A549 (cell line): ENCODE measurements at regions not wholly inside any gene's neighbourhood (a gene's known extent, or its start where the extent isn't known, plus 50 kb on each side); places are given as distances from the start of the nearest gene placed in this dataset.

Source experiments
- ATAC-seq, 2 experiments: fragments of 200-7000 bp in 1 of 2; fragments of >200 bp in 1 of 2; cut with Nextera tagmentation in 1 of 2; cut with Tn5 transposase in 1 of 2; 3 replicates each; pipeline versions ENCODE4 v1.8.0 to v1.9.1; 2018 to 2020; ENCODE audit warnings: mild to moderate bottlenecking in 1 of 2, moderate library complexity in 1 of 2
- CTCF ChIA-PET: fragments of 300-600 bp; sonication (Branson Sonifier 250); formaldehyde crosslinking; extraction: SDS; loops from one replicate; lab custom pipeline; 2021; ENCODE audit warnings: antibody characterized with exemption, inconsistent platforms; lab: Yijun Ruan, JAX
- POLR2A ChIA-PET: fragments of 350-600 bp; formaldehyde crosslinking; extraction: SDS; loops from one replicate; lab custom pipeline; 2021; ENCODE audit warnings: antibody characterized with exemption, inconsistent platforms; lab: Yijun Ruan, JAX
- DNase-seq, 2 experiments: peaks; one replicate each; pipeline versions ENCODE4 v3.0.0 to v3.0.0-alpha.2; 2011 to 2016; ENCODE audit warnings: low read depth in 1 of 2, low spot score in 1 of 2
- FAIRE-seq: peaks from 2 replicates; lab custom pipeline; 2011; peaks lifted over from hg19 to GRCh38; lab: Jason Lieb, UNC
- H3K27ac ChIP-seq, 2 experiments: fragments of >200 bp; sonication (Bioruptor Twin); formaldehyde crosslinking; 3 replicates each; pipeline ENCODE4 v1.5.1; 2016 to 2017
- H3K4me1 ChIP-seq: fragments of >200 bp; sonication (Bioruptor Twin); formaldehyde crosslinking; 3 replicates; pipeline ENCODE4 v1.6.1; 2016
- H3K4me2 ChIP-seq: fragments of >200 bp; sonication (Bioruptor Twin); formaldehyde crosslinking; 3 replicates; pipeline ENCODE4 v1.6.1; 2016
- H3K4me3 ChIP-seq: fragments of >200 bp; sonication (Bioruptor Twin); formaldehyde crosslinking; 3 replicates; pipeline ENCODE4 v1.5.1; 2016
- H3K9me3 ChIP-seq: fragments of >200 bp; sonication (Bioruptor Twin); formaldehyde crosslinking; 3 replicates; pipeline ENCODE4 v1.6.1; 2016
- CHD4 ChIP-seq: fragments of 200-600 bp; sonication (generic); IDR thresholded peaks from 2 replicates; pipeline ENCODE4 v1.6.1; 2016; ENCODE audit warnings: antibody characterized with exemption, mild to moderate bottlenecking, borderline replicate concordance
- EHF ChIP-seq: fragments of 250-450 bp; sonication (Bioruptor Pico); IDR thresholded peaks from 2 replicates; pipeline ENCODE4 v1.5.0; 2020; ENCODE audit warnings: mild to moderate bottlenecking
- EP300 ChIP-seq, 2 experiments: fragments of >200 bp; sonication (Bioruptor Twin); formaldehyde crosslinking; IDR thresholded peaks; 2 replicates in 1 of 2; 3 replicates in 1 of 2; pipeline ENCODE4 v1.6.1; 2016 to 2017
- ESRRA ChIP-seq: fragments of 150-350 bp; IDR thresholded peaks from 2 replicates; pipeline ENCODE4 v1.6.1; 2014; ENCODE audit warnings: mild to moderate bottlenecking, low read length, borderline replicate concordance
- FOSB ChIP-seq: fragments of 250-450 bp; sonication (Bioruptor Pico); IDR thresholded peaks from 2 replicates; pipeline ENCODE4 v1.5.0; 2020; ENCODE audit warnings: mild to moderate bottlenecking, moderate library complexity
- FOXS1 ChIP-seq: fragments of 250-450 bp; sonication (Bioruptor Pico); IDR thresholded peaks from 2 replicates; pipeline ENCODE4 v1.5.0; 2020; ENCODE audit warnings: mild to moderate bottlenecking, moderate library complexity
- HDAC2 ChIP-seq: fragments of 200-600 bp; sonication (generic); IDR thresholded peaks from 2 replicates; pipeline ENCODE4 v1.6.1; 2016
- HOXB5 ChIP-seq: fragments of 250-450 bp; sonication (Bioruptor Pico); IDR thresholded peaks from 2 replicates; pipeline ENCODE4 v1.5.0; 2020; ENCODE audit warnings: mild to moderate bottlenecking, moderate library complexity
- JUN ChIP-seq, 2 experiments: fragments of >200 bp; sonication (Bioruptor Twin); formaldehyde crosslinking; IDR thresholded peaks; 2 replicates in 1 of 2; 3 replicates in 1 of 2; pipeline ENCODE4 v1.6.1; 2016 to 2017
- KDM5A ChIP-seq: fragments of 200-600 bp; sonication (generic); IDR thresholded peaks from 2 replicates; pipeline ENCODE4 v1.6.1; 2016; ENCODE audit warnings: antibody characterized with exemption, mild to moderate bottlenecking
- MAFK ChIP-seq: fragments of 450-650 bp; IDR thresholded peaks from 2 replicates; pipeline ENCODE4 v1.6.1; 2014; ENCODE audit not compliant: partially characterized antibody
- MAZ ChIP-seq: fragments of 150-350 bp; IDR thresholded peaks from 2 replicates; pipeline ENCODE4 v1.6.1; 2014; ENCODE audit warnings: antibody characterized with exemption, low read depth, low read length, borderline replicate concordance
- MYC ChIP-seq: IDR thresholded peaks from 2 replicates; pipeline ENCODE4 v1.6.1; 2012; ENCODE audit warnings: mild to moderate bottlenecking, inconsistent platforms, low read length, improper control_type of control experiment, borderline replicate concordance
- NFE2L2 ChIP-seq: fragments of 150-350 bp; conservative IDR thresholded peaks from 2 replicates; pipeline ENCODE4 v1.6.1; 2014; ENCODE audit warnings: low read length
- PHF8 ChIP-seq: fragments of 200-600 bp; sonication (generic); IDR thresholded peaks from 2 replicates; pipeline ENCODE4 v1.6.1; 2016; ENCODE audit warnings: low read depth, mild to moderate bottlenecking, antibody characterized with exemption, moderate library complexity, borderline replicate concordance
- POLR2AphosphoS2 ChIP-seq: conservative IDR thresholded peaks from 2 replicates; pipeline ENCODE4 v1.6.1; 2012; ENCODE audit warnings: low read length, improper control_type of control experiment, inconsistent platforms
- RAD21 ChIP-seq, 2 experiments: fragments of >200 bp in 1 of 2; sonication (Bioruptor Twin) in 1 of 2; formaldehyde crosslinking in 1 of 2; IDR thresholded peaks in 1 of 2; conservative IDR thresholded peaks in 1 of 2; 2 replicates in 1 of 2; 3 replicates in 1 of 2; pipeline ENCODE4 v1.6.1; 2012 to 2018; ENCODE audit warnings: inconsistent platforms in 1 of 2
- RARB ChIP-seq: fragments of 250-450 bp; sonication (Bioruptor Pico); IDR thresholded peaks from 2 replicates; pipeline ENCODE4 v1.8.0; 2021; ENCODE audit warnings: mild to moderate bottlenecking, moderate library complexity
- SMC3 ChIP-seq: fragments of >200 bp; sonication (Bioruptor Twin); formaldehyde crosslinking; IDR thresholded peaks from 3 replicates; pipeline ENCODE4 v1.6.1; 2018; ENCODE audit warnings: inconsistent platforms
- ZFP36 ChIP-seq: fragments of 450-650 bp; IDR thresholded peaks from 2 replicates; pipeline ENCODE4 v1.6.1; 2014; ENCODE audit warnings: borderline replicate concordance; ENCODE audit not compliant: partially characterized antibody
- WGBS: methylation state at CpG from one replicate; pipeline ENCODE4 v1.1.6; 2017; ENCODE audit errors: missing lambda C conversion rate; 5-methylcytosine and 5-hydroxymethylcytosine counted together
- TF ChIP-seq, protein P1 (sequence below): IDR thresholded peaks from 2 replicates; pipeline ENCODE4 v1.6.1; 2012
- TF ChIP-seq, protein P2 (sequence below): fragments of >200 bp; sonication (Bioruptor Twin); formaldehyde crosslinking; IDR thresholded peaks from 2 replicates; pipeline ENCODE4 v1.6.1; 2016
- TF ChIP-seq, protein P3 (sequence below): fragments of 250-450 bp; sonication (Bioruptor Pico); IDR thresholded peaks from 2 replicates; pipeline ENCODE4 v1.5.0; 2020; ENCODE audit warnings: low read depth, mild to moderate bottlenecking, moderate library complexity
- TF ChIP-seq, protein P4 (sequence below): fragments of 450-650 bp; IDR thresholded peaks from 2 replicates; pipeline ENCODE4 v1.6.1; 2014; ENCODE audit warnings: antibody characterized with exemption
- TF ChIP-seq, protein P5 (sequence below): fragments of >200 bp; sonication (Bioruptor Twin); formaldehyde crosslinking; IDR thresholded peaks from 3 replicates; pipeline ENCODE4 v1.6.1; 2016
- TF ChIP-seq, protein P6 (sequence below): fragments of 200-600 bp; sonication (generic); IDR thresholded peaks from 2 replicates; pipeline ENCODE4 v1.6.1; 2016; ENCODE audit warnings: antibody characterized with exemption, mild to moderate bottlenecking, moderate library complexity
- TF ChIP-seq, protein P7 (sequence below): fragments of 150-350 bp; IDR thresholded peaks from 2 replicates; pipeline ENCODE4 v1.6.1; 2014; ENCODE audit warnings: low read depth, mild to moderate bottlenecking, low read length

DNA sequence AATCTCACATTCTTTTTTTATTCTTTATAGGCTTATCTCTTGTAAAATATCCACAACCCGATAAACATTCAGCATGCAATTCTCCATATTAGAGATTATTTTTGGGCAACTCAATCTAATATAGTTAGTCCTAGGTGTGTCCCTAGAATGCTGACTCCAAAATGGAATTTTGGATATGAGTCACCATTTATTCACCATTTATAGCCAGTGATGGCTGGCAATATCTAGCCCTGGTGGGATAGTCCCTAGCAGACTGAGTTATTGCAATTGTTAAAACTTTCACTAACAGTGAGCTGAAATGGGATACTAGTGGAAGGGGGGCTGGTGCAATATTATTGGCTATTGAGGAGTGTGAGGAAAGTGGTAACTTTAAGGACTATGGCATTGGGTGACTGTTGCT lies 401.6 kb downstream of the SLC4A3 start:
- TF ChIP-seq HOXB5 (CRISPR knock-in tag): no peak
- no peak for TF ChIP-seq PHF8
- no peak for TF ChIP-seq EP300 (IDR thresholded peaks at IDR 0.05)
- no peak for TF ChIP-seq SMC3
- TF ChIP-seq, all 56 proteins: peak for 0
- ChIA-PET CTCF (no interaction called here), POLR2A (no interaction called here)
- Histone ChIP-seq H3K4me3 (no peak overlapping the region), H3K4me2 (no peak overlapping the region), H3K4me1 (0 out of 3 replicates have a peak, but pooled peaks cover 1% of the 10 kb centered on the region), H3K27ac (no peak overlapping the region), H3K9me3 (no peaks in the 10 kb centered on the region)
- WGBS: 94% methylated on average over 1 of the region's 1 CpG
- ATAC-seq (no peak), DNase-seq (no peak), FAIRE-seq (no peak)

DNA sequence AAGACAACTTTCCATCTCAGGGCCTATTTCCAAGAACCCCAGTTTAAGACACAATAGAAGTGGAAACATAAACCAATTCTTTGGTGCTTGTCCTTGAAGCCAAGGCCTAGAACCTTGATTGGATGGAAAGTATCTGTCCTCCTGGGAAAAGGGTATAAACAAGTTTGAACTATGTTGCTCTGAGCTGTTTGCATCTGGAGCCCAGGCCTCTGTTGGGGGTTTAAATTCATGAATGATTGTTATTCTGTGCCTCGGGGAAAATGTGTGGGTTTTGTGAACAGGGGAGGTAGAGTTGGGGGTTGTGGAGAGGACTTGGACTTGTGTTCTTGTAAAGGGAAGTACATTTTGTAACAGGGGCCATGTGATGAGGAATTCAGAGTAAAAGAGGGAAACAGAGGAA lies 406.1 kb downstream of the SLC4A3 start:
- H3K27ac ChIP-seq: no peak overlapping the region
- FAIRE-seq (no peak), DNase-seq (no peak), ATAC-seq (no peak)
- POLR2A ChIA-PET: no interaction called here
- WGBS: 63% methylated on average over 1 of the region's 1 CpG
- TF ChIP-seq FOXS1 (no peak), POLR2AphosphoS2 (no peak), MAFK (no peak), FOSB (CRISPR knock-in tag) (no peak), RAD21 (conservative IDR thresholded peaks at IDR 0.05 in 1 of 2, IDR thresholded peaks at IDR 0.05 in 1 of 2) (no peak), EHF (CRISPR knock-in tag) (no peak), MYC (no peak), MAZ (no peak), ESRRA (no peak), ZFP36 (no peak), RARB (CRISPR knock-in tag) (no peak), NFE2L2 (no peak), CHD4 (no peak), HDAC2 (no peak), KDM5A (no peak)
- TF ChIP-seq, protein P1, sequence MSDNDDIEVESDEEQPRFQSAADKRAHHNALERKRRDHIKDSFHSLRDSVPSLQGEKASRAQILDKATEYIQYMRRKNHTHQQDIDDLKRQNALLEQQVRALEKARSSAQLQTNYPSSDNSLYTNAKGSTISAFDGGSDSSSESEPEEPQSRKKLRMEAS: no peak
- TF ChIP-seq, protein P2, sequence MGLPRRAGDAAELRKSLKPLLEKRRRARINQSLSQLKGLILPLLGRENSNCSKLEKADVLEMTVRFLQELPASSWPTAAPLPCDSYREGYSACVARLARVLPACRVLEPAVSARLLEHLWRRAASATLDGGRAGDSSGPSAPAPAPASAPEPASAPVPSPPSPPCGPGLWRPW: no peak
- TF ChIP-seq, protein P3, sequence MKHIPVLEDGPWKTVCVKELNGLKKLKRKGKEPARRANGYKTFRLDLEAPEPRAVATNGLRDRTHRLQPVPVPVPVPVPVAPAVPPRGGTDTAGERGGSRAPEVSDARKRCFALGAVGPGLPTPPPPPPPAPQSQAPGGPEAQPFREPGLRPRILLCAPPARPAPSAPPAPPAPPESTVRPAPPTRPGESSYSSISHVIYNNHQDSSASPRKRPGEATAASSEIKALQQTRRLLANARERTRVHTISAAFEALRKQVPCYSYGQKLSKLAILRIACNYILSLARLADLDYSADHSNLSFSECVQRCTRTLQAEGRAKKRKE (CRISPR knock-in tag): no peak
- TF ChIP-seq, protein P4, sequence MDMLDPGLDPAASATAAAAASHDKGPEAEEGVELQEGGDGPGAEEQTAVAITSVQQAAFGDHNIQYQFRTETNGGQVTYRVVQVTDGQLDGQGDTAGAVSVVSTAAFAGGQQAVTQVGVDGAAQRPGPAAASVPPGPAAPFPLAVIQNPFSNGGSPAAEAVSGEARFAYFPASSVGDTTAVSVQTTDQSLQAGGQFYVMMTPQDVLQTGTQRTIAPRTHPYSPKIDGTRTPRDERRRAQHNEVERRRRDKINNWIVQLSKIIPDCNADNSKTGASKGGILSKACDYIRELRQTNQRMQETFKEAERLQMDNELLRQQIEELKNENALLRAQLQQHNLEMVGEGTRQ: no peak
- no peak overlapping the region for H3K4me3 ChIP-seq
- CTCF ChIA-PET: no interaction called here
- 0 out of 3 replicates have a peak, but pooled peaks cover 4% of the 10 kb centered on the region for H3K4me1 ChIP-seq
- H3K9me3 ChIP-seq: no peaks in the 10 kb centered on the region
- H3K4me2 ChIP-seq: no peak overlapping the region

DNA sequence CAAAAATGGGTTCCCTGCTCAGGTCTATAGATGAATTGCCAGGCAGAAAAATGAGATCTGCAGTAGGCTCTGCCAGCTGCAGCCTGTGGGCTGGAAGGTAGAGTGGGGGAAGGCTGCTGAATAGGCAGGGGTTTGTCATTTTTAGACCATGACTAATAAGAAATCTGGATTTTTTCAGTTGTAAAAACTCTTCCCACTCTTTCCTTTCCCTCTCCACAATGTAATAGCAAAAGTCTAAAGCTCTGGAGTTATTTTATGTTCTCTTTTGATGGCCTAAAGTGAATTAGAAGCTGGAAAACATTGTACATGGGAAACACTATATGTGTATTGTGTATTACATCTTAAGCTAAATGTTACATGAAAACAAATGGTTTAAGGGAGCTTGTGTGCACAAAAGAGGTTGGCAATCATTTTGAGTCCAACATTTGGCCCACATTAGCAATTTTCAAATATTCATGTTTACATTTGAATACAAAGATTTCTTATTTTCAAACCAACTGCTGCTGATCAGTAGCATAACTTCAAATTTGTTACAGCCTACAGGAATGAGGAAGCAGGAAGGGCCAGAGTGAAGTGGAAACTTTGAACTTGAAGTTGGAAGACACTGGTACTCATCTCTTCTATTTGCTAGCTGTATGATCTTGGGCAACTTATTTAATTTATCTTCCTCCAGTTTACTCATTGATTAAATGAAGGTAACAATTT lies 407.1 kb downstream of the SLC4A3 start:
- ChIA-PET CTCF (no interaction called here), POLR2A (no interaction called here)
- Histone ChIP-seq H3K9me3 (no peaks in the 10 kb centered on the region), H3K4me1 (0 out of 3 replicates have a peak, but pooled peaks cover 4% of the 10 kb centered on the region), H3K4me2 (no peak overlapping the region), H3K4me3 (no peak overlapping the region), H3K27ac (0 out of 6 replicates have a peak overlapping the region, but pooled peaks of 1 of the 2 experiments have one; percentile 20)
- ATAC-seq: peak in 1 of 2 experiments; percentile 35; a peak in 1 of 6 replicates
- DNase-seq: no peak
- FAIRE-seq: no peak
- no peak for TF ChIP-seq HOXB5 (CRISPR knock-in tag)
- TF ChIP-seq, protein P5, sequence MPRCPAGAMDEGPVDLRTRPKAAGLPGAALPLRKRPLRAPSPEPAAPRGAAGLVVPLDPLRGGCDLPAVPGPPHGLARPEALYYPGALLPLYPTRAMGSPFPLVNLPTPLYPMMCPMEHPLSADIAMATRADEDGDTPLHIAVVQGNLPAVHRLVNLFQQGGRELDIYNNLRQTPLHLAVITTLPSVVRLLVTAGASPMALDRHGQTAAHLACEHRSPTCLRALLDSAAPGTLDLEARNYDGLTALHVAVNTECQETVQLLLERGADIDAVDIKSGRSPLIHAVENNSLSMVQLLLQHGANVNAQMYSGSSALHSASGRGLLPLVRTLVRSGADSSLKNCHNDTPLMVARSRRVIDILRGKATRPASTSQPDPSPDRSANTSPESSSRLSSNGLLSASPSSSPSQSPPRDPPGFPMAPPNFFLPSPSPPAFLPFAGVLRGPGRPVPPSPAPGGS: no peak
- no peak for TF ChIP-seq JUN (IDR thresholded peaks at IDR 0.05)
- no peak for TF ChIP-seq SMC3
- TF ChIP-seq, protein P6, sequence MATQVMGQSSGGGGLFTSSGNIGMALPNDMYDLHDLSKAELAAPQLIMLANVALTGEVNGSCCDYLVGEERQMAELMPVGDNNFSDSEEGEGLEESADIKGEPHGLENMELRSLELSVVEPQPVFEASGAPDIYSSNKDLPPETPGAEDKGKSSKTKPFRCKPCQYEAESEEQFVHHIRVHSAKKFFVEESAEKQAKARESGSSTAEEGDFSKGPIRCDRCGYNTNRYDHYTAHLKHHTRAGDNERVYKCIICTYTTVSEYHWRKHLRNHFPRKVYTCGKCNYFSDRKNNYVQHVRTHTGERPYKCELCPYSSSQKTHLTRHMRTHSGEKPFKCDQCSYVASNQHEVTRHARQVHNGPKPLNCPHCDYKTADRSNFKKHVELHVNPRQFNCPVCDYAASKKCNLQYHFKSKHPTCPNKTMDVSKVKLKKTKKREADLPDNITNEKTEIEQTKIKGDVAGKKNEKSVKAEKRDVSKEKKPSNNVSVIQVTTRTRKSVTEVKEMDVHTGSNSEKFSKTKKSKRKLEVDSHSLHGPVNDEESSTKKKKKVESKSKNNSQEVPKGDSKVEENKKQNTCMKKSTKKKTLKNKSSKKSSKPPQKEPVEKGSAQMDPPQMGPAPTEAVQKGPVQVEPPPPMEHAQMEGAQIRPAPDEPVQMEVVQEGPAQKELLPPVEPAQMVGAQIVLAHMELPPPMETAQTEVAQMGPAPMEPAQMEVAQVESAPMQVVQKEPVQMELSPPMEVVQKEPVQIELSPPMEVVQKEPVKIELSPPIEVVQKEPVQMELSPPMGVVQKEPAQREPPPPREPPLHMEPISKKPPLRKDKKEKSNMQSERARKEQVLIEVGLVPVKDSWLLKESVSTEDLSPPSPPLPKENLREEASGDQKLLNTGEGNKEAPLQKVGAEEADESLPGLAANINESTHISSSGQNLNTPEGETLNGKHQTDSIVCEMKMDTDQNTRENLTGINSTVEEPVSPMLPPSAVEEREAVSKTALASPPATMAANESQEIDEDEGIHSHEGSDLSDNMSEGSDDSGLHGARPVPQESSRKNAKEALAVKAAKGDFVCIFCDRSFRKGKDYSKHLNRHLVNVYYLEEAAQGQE: no peak
- TF ChIP-seq, protein P7, sequence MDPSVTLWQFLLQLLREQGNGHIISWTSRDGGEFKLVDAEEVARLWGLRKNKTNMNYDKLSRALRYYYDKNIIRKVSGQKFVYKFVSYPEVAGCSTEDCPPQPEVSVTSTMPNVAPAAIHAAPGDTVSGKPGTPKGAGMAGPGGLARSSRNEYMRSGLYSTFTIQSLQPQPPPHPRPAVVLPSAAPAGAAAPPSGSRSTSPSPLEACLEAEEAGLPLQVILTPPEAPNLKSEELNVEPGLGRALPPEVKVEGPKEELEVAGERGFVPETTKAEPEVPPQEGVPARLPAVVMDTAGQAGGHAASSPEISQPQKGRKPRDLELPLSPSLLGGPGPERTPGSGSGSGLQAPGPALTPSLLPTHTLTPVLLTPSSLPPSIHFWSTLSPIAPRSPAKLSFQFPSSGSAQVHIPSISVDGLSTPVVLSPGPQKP: no peak
